ENCODE measurements at regions not wholly inside any gene's neighbourhood (a gene's known extent, or its start where the extent isn't known, plus 50 kb on each side); places are given as distances from the start of the nearest gene placed in this dataset.

DNA sequence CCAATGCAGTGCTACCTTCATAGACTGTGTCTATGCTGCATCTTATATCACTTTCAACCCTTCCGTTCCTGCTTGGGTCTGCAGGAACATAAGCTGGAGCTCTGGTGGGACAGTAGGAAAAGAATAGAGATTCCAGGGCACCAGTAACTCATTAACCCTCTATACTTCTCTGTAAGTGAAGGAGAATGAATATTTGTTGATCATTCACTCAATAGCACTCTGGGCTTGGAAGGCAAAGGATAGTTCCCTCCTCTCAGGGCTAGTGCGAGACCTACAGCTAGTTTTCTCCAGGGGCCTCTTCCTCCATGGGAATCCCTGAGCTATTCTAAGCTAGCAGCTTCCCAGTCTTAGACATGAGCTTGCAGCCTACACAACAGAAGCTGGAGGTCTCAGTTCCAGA is 84.7 kb downstream of the BMP4 start:
- Histone ChIP-seq H4K91ac (replicated peaks; ENCODE audit: insufficient read length, low read length) (no peak overlapping the region), H3K23ac (ENCODE audit: insufficient read length) (no peak overlapping the region), H2BK12ac (ENCODE audit: low read depth, low read length) (no peak overlapping the region), H3K9ac (replicated peaks in 1 of 4; ENCODE audit: extremely low read depth in 1 of 4, low read depth in 3 of 4, low read length in 3 of 4) (no peak overlapping the region), H3K18ac (ENCODE audit: extremely low read depth, low read length) (no peak overlapping the region), H4K8ac (ENCODE audit: extremely low read depth, insufficient read depth, low read length) (no peak overlapping the region), H2BK120ac (replicated peaks; ENCODE audit: low read depth, low read length) (no peak overlapping the region), H3K56ac (replicated peaks; ENCODE audit: insufficient read length, low read depth, low read length) (no peak overlapping the region), H3K79me1 (ENCODE audit: low read depth, low read length) (no peaks in the 10 kb centered on the region), H3K4me1 (replicated peaks in 1 of 4; ENCODE audit: control insufficient read depth in 3 of 4, insufficient read depth in 4 of 4, low read length in 3 of 4) (no peaks in the 10 kb centered on the region), H3K23me2 (ENCODE audit: low read depth, low read length) (no peaks in the 10 kb centered on the region), H3K4me3 (ENCODE audit: extremely low read depth in 1 of 4, insufficient read depth in 2 of 4, low read depth in 3 of 4, low read length in 4 of 4) (no peak overlapping the region), H3K9me3 (ENCODE audit: insufficient read depth in 2 of 2, low read depth in 1 of 2, low read length in 1 of 2) (no peaks in the 10 kb centered on the region), H3K4ac (replicated peaks; ENCODE audit: insufficient read length, low read depth, low read length) (no peak overlapping the region), H3K36me3 (ENCODE audit: control insufficient read depth in 2 of 4, insufficient read depth in 4 of 4, low read length in 3 of 4) (no peaks in the 10 kb centered on the region), H3K27ac (ENCODE audit: low read depth, low read length) (no peak overlapping the region), H2AK5ac (ENCODE audit: low read depth, low read length) (no peak overlapping the region), H4K5ac (ENCODE audit: insufficient read length, low read depth, low read length) (no peak overlapping the region), H4K20me1 (replicated peaks in 1 of 2; ENCODE audit: control insufficient read depth in 1 of 2, insufficient read depth in 2 of 2, low read length in 2 of 2) (no peaks in the 10 kb centered on the region), H2BK5ac (ENCODE audit: low read depth, low read length) (no peak overlapping the region), H3K27me3 (replicated peaks in 1 of 4; ENCODE audit: control insufficient read depth in 3 of 4, extremely low read depth in 1 of 4, insufficient read depth in 3 of 4, low read length in 3 of 4) (no peaks in the 10 kb centered on the region), H3K79me2 (ENCODE audit: control insufficient read depth in 1 of 2, insufficient read depth in 2 of 2, low read length in 2 of 2) (no peaks in the 10 kb centered on the region), H2AFZ (ENCODE audit: low read length) (no peak overlapping the region), H2BK15ac (ENCODE audit: low read length) (no peak overlapping the region), H2BK20ac (ENCODE audit: low read length) (no peak overlapping the region), H3K14ac (ENCODE audit: insufficient read length) (no peak overlapping the region), H3K4me2 (ENCODE audit: insufficient read depth in 1 of 2, low read depth in 2 of 2, low read length in 2 of 2) (no peak overlapping the region)
- FAIRE-seq (no peak), DNase-seq (ENCODE audit: low read depth in 1 of 2, low spot score in 2 of 2) (no peak)
- WGBS, 2 experiments (ENCODE audit: extremely low coverage in 1 of 2, insufficient coverage in 1 of 2, insufficient read length in 1 of 2, insufficient replicate concordance in 2 of 2, low coverage in 1 of 2, low lambda C conversion rate in 2 of 2, missing lambda C conversion rate in 1 of 2): 94% methylated on average over 2 of the region's 2 CpGs; no CpG with 5 or more reads in 1 of the 2 experiments
- POLR2A ChIA-PET (ENCODE audit: partially characterized antibody): no interaction called here
- CTCF ChIA-PET (ENCODE audit: partially characterized antibody): interaction anchor here (1.6 kb wide), 1 partner anchor 13 kb away, joined by 3 read pairs; no protein-coding TSS in a partner anchor
- TF ChIP-seq SUZ12 (IDR thresholded peaks at IDR 0.05; ENCODE audit: low read length) (no peak), CBX5 (IDR thresholded peaks at IDR 0.05; ENCODE audit: low read depth, low read length) (no peak), BCL11A (IDR thresholded peaks at IDR 0.05; ENCODE audit: low read depth in 2 of 2, low read length in 2 of 2) (no peak), MAX (IDR thresholded peaks at IDR 0.05) (no peak), JUN (IDR thresholded peaks at IDR 0.05; ENCODE audit: low read depth, low read length) (no peak), TAF1 (IDR thresholded peaks at IDR 0.05; ENCODE audit: low read depth, low read length) (no peak), SIN3A (conservative IDR thresholded peaks at IDR 0.05 in 1 of 2, IDR thresholded peaks at IDR 0.05 in 1 of 2; ENCODE audit: low read depth in 1 of 2, low read length in 2 of 2) (no peak), GTF2F1 (IDR thresholded peaks at IDR 0.05; ENCODE audit: borderline replicate concordance, low read depth, low read length) (no peak), SP4 (IDR thresholded peaks at IDR 0.05; ENCODE audit: low read length) (no peak), SRF (IDR thresholded peaks at IDR 0.05; ENCODE audit: low read depth, low read length) (no peak), SP2 (IDR thresholded peaks at IDR 0.05; ENCODE audit: low read length) (no peak), GABPA (IDR thresholded peaks at IDR 0.05; ENCODE audit: borderline replicate concordance, insufficient read depth, low read length) (no peak), SIRT6 (IDR thresholded peaks at IDR 0.05; ENCODE audit: low read length) (no peak), SAP30 (IDR thresholded peaks at IDR 0.05; ENCODE audit: insufficient read depth, insufficient replicate concordance, low read length) (no peak)

Measured in H1 (cell line).